GM12891 (cell line): ENCODE measurements at regions not wholly inside any gene's neighbourhood (a gene's known extent, or its start where the extent isn't known, plus 50 kb on each side); places are given as distances from the start of the nearest gene placed in this dataset.

Source experiments
- POLR2A ChIP-seq: IDR thresholded peaks from 2 replicates; pipeline ENCODE4 v1.6.1; 2011; ENCODE audit warnings: low read depth, low read length, control low read depth
- POLR2AphosphoS5 ChIP-seq: IDR thresholded peaks from 2 replicates; pipeline ENCODE4 v1.6.1; 2011; ENCODE audit warnings: low read depth, low read length, control low read depth
- SPI1 ChIP-seq: IDR thresholded peaks from 2 replicates; pipeline ENCODE4 v1.6.1; 2011; ENCODE audit warnings: low read depth, low read length, control low read depth
- TAF1 ChIP-seq: IDR thresholded peaks from 2 replicates; pipeline ENCODE4 v1.6.1; 2011; ENCODE audit warnings: low read depth, low read length, control low read depth

DNA sequence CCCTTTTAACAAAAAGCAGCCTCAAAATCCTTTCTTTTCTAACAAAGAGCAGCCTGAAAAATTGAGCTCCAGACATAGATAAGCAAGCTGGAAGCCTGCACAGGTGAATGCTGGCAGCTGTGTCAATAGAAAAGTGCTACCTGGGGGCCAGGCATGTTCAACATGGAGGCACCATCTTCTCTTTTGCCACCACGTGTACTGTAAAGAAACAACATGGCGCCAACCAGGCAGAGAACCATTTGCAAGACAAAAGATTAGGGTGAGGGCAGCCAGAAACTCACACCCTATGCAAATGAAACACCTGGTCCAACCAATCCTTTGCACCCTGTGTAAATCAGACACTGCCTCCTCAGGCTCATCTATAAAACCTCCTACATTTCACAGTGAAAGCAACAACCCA lies 96.0 kb downstream of the ACTL7B start:
- TF ChIP-seq SPI1: no peak
- no peak for TF ChIP-seq TAF1
- no peak for TF ChIP-seq POLR2AphosphoS5
- TF ChIP-seq POLR2A: no peak
